Caco-2 (cell line): ENCODE measurements at regions not wholly inside any gene's neighbourhood (a gene's known extent, or its start where the extent isn't known, plus 50 kb on each side); places are given as distances from the start of the nearest gene placed in this dataset.

ENCODE experiments used
- BruUV-seq: library from RNA; stranded (reverse); fragments of 400-500 nt; replicated peaks from 2 replicates; lab custom pipeline; 2021; lab: Mats Ljungman, UMichigan
- CTCF ChIA-PET: fragments of 300-600 bp; sonication (Branson Sonifier 250); formaldehyde crosslinking; loops from one replicate; lab custom pipeline; 2022; ENCODE audit warnings: antibody characterized with exemption; lab: Charles Lee
- POLR2A ChIA-PET: fragments of 300-600 bp; sonication (Branson Sonifier 250); formaldehyde crosslinking; loops from one replicate; lab custom pipeline; 2022; ENCODE audit warnings: antibody characterized with exemption; lab: Charles Lee
- DNase-seq, 2 experiments: peaks; one replicate each; pipeline versions ENCODE4 v3.0.0 to v3.0.0-alpha.2; 2020 to 2022
- H3K27me3 ChIP-seq: replicated peaks from 2 replicates; pipeline ENCODE4 v1.6.0; 2011; ENCODE audit warnings: low read length; ENCODE audit not compliant: control insufficient read depth, insufficient read depth
- H3K36me3 ChIP-seq: 2 replicates; pipeline ENCODE4 v1.5.1; 2011; ENCODE audit warnings: low read length; ENCODE audit not compliant: control insufficient read depth, insufficient read depth
- H3K4me1 ChIP-seq: fragments of 250-450 bp; sonication (Bioruptor Pico); 2 replicates; pipeline ENCODE4 v1.5.1; 2020; ENCODE audit warnings: mild to moderate bottlenecking
- H3K4me3 ChIP-seq: 2 replicates; pipeline ENCODE4 v1.5.1; 2011; ENCODE audit warnings: low read depth, mild to moderate bottlenecking, control low read depth, low read length
- H3K9me3 ChIP-seq: fragments of 250-450 bp; sonication (Bioruptor Pico); 2 replicates; pipeline ENCODE4 v1.5.1; 2020; ENCODE audit warnings: mild to moderate bottlenecking, moderate library complexity
- H3K27ac Mint-ChIP-seq: one replicate; pipeline ENCODE4 v1.8.0; 2022; ENCODE audit warnings: mixed read lengths; ENCODE audit not compliant: unreplicated experiment
- H3K27me3 Mint-ChIP-seq: one replicate; pipeline ENCODE4 v1.8.0; 2022; ENCODE audit warnings: mixed read lengths; ENCODE audit not compliant: insufficient read depth, unreplicated experiment
- H3K36me3 Mint-ChIP-seq: one replicate; pipeline ENCODE4 v1.8.0; 2022; ENCODE audit warnings: mild to moderate bottlenecking, mixed read lengths; ENCODE audit not compliant: insufficient read depth, unreplicated experiment
- H3K4me1 Mint-ChIP-seq: one replicate; pipeline ENCODE4 v1.8.0; 2022; ENCODE audit warnings: low read depth, mixed read lengths; ENCODE audit not compliant: unreplicated experiment
- H3K4me3 Mint-ChIP-seq: one replicate; pipeline ENCODE4 v1.8.0; 2022; ENCODE audit warnings: mild to moderate bottlenecking, moderate library complexity, mixed read lengths; ENCODE audit not compliant: unreplicated experiment
- H3K9me3 Mint-ChIP-seq: one replicate; pipeline ENCODE4 v1.8.0; 2022; ENCODE audit warnings: mixed read lengths; ENCODE audit not compliant: unreplicated experiment
- intact Hi-C: fragments of 100-400 bp; cut with micrococcal nuclease; formaldehyde crosslinking; loops from one replicate; pipeline ENCODE4 v1.10.0; 2022; ENCODE audit not compliant: unreplicated experiment
- TF ChIP-seq, protein P1 (sequence below), 2 experiments: fragments of 200-600 bp in 1 of 2; IDR thresholded peaks; 1 replicate in 1 of 2; 2 replicates in 1 of 2; pipeline versions ENCODE4 v1.5.1 to v1.8.0; 2011 to 2022; ENCODE audit warnings: antibody characterized with exemption in 1 of 2, control low read depth in 1 of 2, inconsistent platforms in 1 of 2, low read depth in 1 of 2, low read length in 1 of 2, mild to moderate bottlenecking in 1 of 2, moderate library complexity in 1 of 2; ENCODE audit not compliant: insufficient read depth in 1 of 2, severe bottlenecking in 1 of 2, unreplicated experiment in 1 of 2

DNA sequence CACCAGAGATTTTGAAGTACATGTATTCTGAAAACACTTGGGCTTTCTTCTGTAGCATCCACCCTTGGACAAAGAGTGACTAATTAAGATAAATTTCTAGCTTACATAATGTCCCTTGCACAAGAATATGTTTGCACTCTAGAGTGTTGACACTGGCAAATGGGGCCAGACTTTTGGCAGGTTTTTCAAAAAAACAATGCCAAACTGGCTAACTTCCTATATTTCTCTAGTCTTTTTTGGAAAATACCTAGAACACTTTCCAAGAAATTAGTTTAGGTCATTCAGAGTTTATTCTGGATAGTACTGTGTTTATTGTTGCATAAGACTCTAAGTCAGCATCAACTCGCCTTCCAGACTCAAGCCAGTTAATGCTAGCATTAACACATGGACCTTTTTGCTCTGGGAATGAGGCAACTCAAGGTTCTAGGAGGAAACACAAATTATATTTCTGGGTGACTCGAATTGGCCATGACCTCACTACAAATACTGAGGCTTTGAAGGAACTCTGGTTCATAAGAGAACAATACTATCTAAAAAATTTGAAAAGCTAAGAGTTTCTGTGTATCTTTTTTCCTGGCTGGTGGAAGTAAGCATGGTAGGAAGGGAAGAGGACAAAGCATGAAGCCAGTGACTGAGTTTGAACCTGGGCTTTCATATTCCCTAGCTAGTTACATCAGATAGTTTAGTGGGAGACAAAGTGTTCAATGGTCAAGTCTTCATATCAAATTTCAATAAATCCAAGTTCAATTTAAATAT lies 101.6 kb downstream of the NREP start:
- no peaks in the 10 kb centered on the region for H3K36me3 ChIP-seq
- H3K4me3 ChIP-seq, result no peak overlapping the region
- Mint-ChIP-seq H3K4me1 (no peaks in the 10 kb centered on the region), H3K27ac (no peak overlapping the region), H3K4me3 (no peak overlapping the region), H3K9me3 (peaks cover 22% of the 10 kb centered on the region), H3K27me3 (peaks cover 2% of the 10 kb centered on the region), H3K36me3 (no peaks in the 10 kb centered on the region)
- no peaks in the 10 kb centered on the region for H3K27me3 ChIP-seq
- CTCF ChIA-PET, result no interaction called here
- no TSS peak for BruUV-seq
- H3K9me3 ChIP-seq, result no peaks in the 10 kb centered on the region; the same call in 1 of the 2 replicates
- H3K4me1 ChIP-seq, result peaks cover 5% of the 10 kb centered on the region
- DNase-seq, result no peak
- TF ChIP-seq, protein P1, sequence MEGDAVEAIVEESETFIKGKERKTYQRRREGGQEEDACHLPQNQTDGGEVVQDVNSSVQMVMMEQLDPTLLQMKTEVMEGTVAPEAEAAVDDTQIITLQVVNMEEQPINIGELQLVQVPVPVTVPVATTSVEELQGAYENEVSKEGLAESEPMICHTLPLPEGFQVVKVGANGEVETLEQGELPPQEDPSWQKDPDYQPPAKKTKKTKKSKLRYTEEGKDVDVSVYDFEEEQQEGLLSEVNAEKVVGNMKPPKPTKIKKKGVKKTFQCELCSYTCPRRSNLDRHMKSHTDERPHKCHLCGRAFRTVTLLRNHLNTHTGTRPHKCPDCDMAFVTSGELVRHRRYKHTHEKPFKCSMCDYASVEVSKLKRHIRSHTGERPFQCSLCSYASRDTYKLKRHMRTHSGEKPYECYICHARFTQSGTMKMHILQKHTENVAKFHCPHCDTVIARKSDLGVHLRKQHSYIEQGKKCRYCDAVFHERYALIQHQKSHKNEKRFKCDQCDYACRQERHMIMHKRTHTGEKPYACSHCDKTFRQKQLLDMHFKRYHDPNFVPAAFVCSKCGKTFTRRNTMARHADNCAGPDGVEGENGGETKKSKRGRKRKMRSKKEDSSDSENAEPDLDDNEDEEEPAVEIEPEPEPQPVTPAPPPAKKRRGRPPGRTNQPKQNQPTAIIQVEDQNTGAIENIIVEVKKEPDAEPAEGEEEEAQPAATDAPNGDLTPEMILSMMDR (IDR thresholded peaks at IDR 0.05; ENCODE audit: insufficient read depth in 1 of 2, low read depth in 1 of 2, low read length in 1 of 2, severe bottlenecking in 1 of 2, unreplicated experiment in 1 of 2), result no peak
- POLR2A ChIA-PET, result no interaction called here
- intact Hi-C loops, result loop anchor here (5.0 kb wide), 1 partner anchor 103 kb away; no protein-coding TSS in a partner anchor

DNA sequence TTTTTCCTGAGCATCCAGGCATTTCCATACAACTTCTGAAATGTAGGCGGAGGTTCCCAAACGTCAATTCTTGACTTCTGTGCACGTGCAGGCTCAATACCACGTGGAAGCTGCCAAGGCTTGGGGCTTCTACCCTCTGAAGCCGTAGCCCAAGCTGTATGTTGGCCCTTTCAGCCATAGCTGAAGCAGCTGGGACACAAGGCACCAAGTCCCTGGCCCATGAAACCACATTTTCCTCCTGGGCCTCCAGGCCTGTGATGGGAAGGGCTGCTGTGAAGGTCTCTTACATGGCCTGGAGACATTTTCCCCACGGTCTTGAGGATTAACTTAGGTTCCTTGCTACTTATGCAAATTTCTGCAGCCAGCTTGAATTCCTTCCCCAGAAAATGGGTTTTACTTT lies 103.6 kb downstream of the NREP start:
- intact Hi-C loops, result no loop called here
- DNase-seq, result no peak
- H3K9me3 Mint-ChIP-seq, result peaks cover 16% of the 10 kb centered on the region
- no TSS peak for BruUV-seq
- Histone ChIP-seq H3K4me3 (no peak overlapping the region), H3K36me3 (no peaks in the 10 kb centered on the region), H3K27me3 (no peaks in the 10 kb centered on the region), H3K4me1 (peaks cover 5% of the 10 kb centered on the region), H3K9me3 (no peaks in the 10 kb centered on the region; the same call in 1 of the 2 replicates)
- H3K4me1 Mint-ChIP-seq, result no peaks in the 10 kb centered on the region
- H3K27me3 Mint-ChIP-seq, result peaks cover 5% of the 10 kb centered on the region
- CTCF ChIA-PET, result no interaction called here
- TF ChIP-seq, protein P1 (IDR thresholded peaks at IDR 0.05; ENCODE audit: insufficient read depth in 1 of 2, low read depth in 1 of 2, low read length in 1 of 2, severe bottlenecking in 1 of 2, unreplicated experiment in 1 of 2), result no peak
- no peaks in the 10 kb centered on the region for H3K36me3 Mint-ChIP-seq
- H3K4me3 Mint-ChIP-seq, result no peak overlapping the region
- no peak overlapping the region for H3K27ac Mint-ChIP-seq
- POLR2A ChIA-PET, result no interaction called here

DNA sequence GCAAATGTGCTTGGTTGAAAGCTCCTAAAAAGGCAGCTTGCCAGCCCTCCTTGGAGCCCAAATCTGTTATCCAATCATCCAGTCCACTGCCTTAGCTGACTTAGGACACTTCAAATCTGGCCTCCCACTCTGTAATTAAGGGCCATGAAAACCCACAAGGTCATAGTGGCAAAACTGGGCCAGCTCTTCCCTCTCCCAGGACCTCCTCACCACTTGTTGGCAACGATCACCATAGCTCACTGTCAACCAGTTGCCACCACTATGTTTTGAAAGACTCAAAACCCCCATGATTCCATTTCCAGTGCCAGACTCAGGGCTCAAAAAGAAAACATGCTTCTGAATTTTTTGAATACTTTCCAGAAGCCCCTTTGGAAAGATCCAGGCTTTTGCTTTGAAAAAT lies 107.5 kb downstream of the NREP start:
- Histone ChIP-seq H3K9me3 (no peaks in the 10 kb centered on the region), H3K36me3 (no peaks in the 10 kb centered on the region), H3K27me3 (no peaks in the 10 kb centered on the region; the same call in 1 of the 2 replicates), H3K4me3 (no peak overlapping the region), H3K4me1 (no peaks in the 10 kb centered on the region)
- H3K27me3 Mint-ChIP-seq, result peaks cover 5% of the 10 kb centered on the region
- ChIA-PET POLR2A (no interaction called here), CTCF (no interaction called here)
- peaks cover 9% of the 10 kb centered on the region for H3K9me3 Mint-ChIP-seq
- no peaks in the 10 kb centered on the region for H3K4me1 Mint-ChIP-seq
- H3K27ac Mint-ChIP-seq, result no peak overlapping the region
- intact Hi-C loops, result no loop called here
- H3K4me3 Mint-ChIP-seq, result no peak overlapping the region
- H3K36me3 Mint-ChIP-seq, result no peaks in the 10 kb centered on the region
- TF ChIP-seq, protein P1 (IDR thresholded peaks at IDR 0.05; ENCODE audit: insufficient read depth in 1 of 2, low read depth in 1 of 2, low read length in 1 of 2, severe bottlenecking in 1 of 2, unreplicated experiment in 1 of 2), result no peak
- no peak for DNase-seq
- no TSS peak for BruUV-seq
